ENCODE measurements at regions not wholly inside any gene's neighbourhood (a gene's known extent, or its start where the extent isn't known, plus 50 kb on each side); places are given as distances from the start of the nearest gene placed in this dataset.

DNA sequence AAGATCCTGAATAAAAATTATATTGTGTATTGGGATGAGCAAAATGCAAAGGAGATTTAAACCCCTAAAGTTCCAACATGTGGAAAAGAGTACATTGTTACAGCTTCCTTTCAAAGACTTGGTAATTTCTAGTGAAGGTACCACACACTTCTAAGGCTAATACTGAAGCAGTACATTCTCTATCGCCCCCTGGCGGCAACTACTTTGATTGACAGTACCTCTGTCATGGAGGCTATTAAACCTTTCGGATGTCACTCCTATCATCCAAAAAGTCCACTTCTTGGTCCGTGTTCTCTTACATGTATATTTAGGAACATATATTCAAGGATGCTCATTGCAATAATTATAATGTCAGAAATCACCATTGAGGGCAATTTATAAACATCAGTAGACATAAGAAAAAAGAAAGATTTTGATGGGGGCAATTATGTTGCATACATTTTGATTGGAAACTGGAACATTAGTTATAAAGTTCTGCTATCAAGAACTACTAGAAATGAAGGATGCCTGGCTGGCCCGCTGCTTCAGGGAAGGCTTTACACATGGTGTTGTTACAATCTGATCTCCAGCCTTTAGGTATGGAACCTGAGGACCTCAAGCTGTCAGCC is 601.6 kb downstream of the CPS1 start:
- WGBS: 9% methylated on average over 5 of the region's 5 CpGs
- H3K36me3 ChIP-seq (ENCODE audit: control insufficient read depth in 4 of 4, insufficient read depth in 3 of 4, low read depth in 1 of 4, low read length in 3 of 4): no peaks in the 10 kb centered on the region
- no peaks in the 10 kb centered on the region for H3K9me3 ChIP-seq (ENCODE audit: control insufficient read depth in 4 of 4, low read length in 3 of 4)
- H3K9ac ChIP-seq (ENCODE audit: low read depth in 1 of 2, low read length in 2 of 2): no peak overlapping the region
- no peaks in the 10 kb centered on the region for H3K4me1 ChIP-seq (ENCODE audit: control insufficient read depth in 4 of 4, insufficient read depth in 4 of 4, low read length in 3 of 4)
- no peak overlapping the region for H3K4me3 ChIP-seq (ENCODE audit: low read depth in 1 of 3, low read length in 3 of 3)
- peak; percentile 85 to 90 for TF ChIP-seq RAD21 (IDR thresholded peaks at IDR 0.05)
- no peak for TF ChIP-seq HNF4A (conservative IDR thresholded peaks at IDR 0.05)
- TF ChIP-seq, protein P1, sequence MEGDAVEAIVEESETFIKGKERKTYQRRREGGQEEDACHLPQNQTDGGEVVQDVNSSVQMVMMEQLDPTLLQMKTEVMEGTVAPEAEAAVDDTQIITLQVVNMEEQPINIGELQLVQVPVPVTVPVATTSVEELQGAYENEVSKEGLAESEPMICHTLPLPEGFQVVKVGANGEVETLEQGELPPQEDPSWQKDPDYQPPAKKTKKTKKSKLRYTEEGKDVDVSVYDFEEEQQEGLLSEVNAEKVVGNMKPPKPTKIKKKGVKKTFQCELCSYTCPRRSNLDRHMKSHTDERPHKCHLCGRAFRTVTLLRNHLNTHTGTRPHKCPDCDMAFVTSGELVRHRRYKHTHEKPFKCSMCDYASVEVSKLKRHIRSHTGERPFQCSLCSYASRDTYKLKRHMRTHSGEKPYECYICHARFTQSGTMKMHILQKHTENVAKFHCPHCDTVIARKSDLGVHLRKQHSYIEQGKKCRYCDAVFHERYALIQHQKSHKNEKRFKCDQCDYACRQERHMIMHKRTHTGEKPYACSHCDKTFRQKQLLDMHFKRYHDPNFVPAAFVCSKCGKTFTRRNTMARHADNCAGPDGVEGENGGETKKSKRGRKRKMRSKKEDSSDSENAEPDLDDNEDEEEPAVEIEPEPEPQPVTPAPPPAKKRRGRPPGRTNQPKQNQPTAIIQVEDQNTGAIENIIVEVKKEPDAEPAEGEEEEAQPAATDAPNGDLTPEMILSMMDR (IDR thresholded peaks at IDR 0.05; ENCODE audit: low read depth, low read length, missing input control): peak; percentile 86
- TF ChIP-seq HNF4G (IDR thresholded peaks at IDR 0.05): no peak
- no peak for TF ChIP-seq FOXA2 (IDR thresholded peaks at IDR 0.05)
- TF ChIP-seq, protein P2, sequence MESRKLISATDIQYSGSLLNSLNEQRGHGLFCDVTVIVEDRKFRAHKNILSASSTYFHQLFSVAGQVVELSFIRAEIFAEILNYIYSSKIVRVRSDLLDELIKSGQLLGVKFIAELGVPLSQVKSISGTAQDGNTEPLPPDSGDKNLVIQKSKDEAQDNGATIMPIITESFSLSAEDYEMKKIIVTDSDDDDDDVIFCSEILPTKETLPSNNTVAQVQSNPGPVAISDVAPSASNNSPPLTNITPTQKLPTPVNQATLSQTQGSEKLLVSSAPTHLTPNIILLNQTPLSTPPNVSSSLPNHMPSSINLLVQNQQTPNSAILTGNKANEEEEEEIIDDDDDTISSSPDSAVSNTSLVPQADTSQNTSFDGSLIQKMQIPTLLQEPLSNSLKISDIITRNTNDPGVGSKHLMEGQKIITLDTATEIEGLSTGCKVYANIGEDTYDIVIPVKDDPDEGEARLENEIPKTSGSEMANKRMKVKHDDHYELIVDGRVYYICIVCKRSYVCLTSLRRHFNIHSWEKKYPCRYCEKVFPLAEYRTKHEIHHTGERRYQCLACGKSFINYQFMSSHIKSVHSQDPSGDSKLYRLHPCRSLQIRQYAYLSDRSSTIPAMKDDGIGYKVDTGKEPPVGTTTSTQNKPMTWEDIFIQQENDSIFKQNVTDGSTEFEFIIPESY (IDR thresholded peaks at IDR 0.05): no peak
- no peak for TF ChIP-seq NR2F2 (IDR thresholded peaks at IDR 0.05)
- TF ChIP-seq FOXA1 (IDR thresholded peaks at IDR 0.05): no peak
- TF ChIP-seq, protein P3, sequence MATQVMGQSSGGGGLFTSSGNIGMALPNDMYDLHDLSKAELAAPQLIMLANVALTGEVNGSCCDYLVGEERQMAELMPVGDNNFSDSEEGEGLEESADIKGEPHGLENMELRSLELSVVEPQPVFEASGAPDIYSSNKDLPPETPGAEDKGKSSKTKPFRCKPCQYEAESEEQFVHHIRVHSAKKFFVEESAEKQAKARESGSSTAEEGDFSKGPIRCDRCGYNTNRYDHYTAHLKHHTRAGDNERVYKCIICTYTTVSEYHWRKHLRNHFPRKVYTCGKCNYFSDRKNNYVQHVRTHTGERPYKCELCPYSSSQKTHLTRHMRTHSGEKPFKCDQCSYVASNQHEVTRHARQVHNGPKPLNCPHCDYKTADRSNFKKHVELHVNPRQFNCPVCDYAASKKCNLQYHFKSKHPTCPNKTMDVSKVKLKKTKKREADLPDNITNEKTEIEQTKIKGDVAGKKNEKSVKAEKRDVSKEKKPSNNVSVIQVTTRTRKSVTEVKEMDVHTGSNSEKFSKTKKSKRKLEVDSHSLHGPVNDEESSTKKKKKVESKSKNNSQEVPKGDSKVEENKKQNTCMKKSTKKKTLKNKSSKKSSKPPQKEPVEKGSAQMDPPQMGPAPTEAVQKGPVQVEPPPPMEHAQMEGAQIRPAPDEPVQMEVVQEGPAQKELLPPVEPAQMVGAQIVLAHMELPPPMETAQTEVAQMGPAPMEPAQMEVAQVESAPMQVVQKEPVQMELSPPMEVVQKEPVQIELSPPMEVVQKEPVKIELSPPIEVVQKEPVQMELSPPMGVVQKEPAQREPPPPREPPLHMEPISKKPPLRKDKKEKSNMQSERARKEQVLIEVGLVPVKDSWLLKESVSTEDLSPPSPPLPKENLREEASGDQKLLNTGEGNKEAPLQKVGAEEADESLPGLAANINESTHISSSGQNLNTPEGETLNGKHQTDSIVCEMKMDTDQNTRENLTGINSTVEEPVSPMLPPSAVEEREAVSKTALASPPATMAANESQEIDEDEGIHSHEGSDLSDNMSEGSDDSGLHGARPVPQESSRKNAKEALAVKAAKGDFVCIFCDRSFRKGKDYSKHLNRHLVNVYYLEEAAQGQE (IDR thresholded peaks at IDR 0.05): no peak
- TF ChIP-seq EGR1 (IDR thresholded peaks at IDR 0.05; ENCODE audit: low read depth in 2 of 2): no peak
- H3K27ac ChIP-seq (ENCODE audit: low read depth in 1 of 2, low read length in 2 of 2): no peak overlapping the region
- peak; percentile 73 for DNase-seq (ENCODE audit: low spot score)
- no peaks in the 10 kb centered on the region for H3K27me3 ChIP-seq (ENCODE audit: control insufficient read depth in 4 of 4, insufficient read depth in 4 of 4, low read length in 3 of 4)

DNA sequence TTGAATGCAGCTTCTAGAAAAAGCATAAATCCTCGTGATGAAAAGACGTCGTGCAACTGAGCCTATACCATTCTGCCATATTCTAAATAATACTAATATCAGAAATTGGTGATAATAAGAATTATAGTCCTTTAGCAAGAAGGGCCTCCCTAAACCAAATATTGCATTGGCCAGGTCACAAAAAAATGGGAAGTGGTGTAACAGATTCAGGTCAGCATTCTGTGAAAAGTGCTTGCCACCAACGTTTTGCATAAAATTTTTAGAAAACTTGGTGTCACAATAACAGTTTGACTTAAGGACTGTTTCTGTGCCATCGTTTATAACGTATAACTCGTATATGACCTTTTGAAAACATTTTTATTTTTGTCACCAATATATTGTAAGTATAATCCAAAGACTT is 603.6 kb downstream of the CPS1 start:
- H3K9me3 ChIP-seq (ENCODE audit: control insufficient read depth in 4 of 4, low read length in 3 of 4): no peaks in the 10 kb centered on the region
- no peaks in the 10 kb centered on the region for H3K36me3 ChIP-seq (ENCODE audit: control insufficient read depth in 4 of 4, insufficient read depth in 3 of 4, low read depth in 1 of 4, low read length in 3 of 4)
- H3K4me1 ChIP-seq (ENCODE audit: control insufficient read depth in 4 of 4, insufficient read depth in 4 of 4, low read length in 3 of 4): no peaks in the 10 kb centered on the region
- DNase-seq (ENCODE audit: low spot score): no peak
- H3K27ac ChIP-seq (ENCODE audit: low read depth in 1 of 2, low read length in 2 of 2): no peak overlapping the region
- H3K27me3 ChIP-seq (ENCODE audit: control insufficient read depth in 4 of 4, insufficient read depth in 4 of 4, low read length in 3 of 4): no peaks in the 10 kb centered on the region
- TF ChIP-seq JUND (IDR thresholded peaks at IDR 0.05) (no peak), YY1 (IDR thresholded peaks at IDR 0.05) (no peak), RAD21 (IDR thresholded peaks at IDR 0.05) (no peak), HNF4G (IDR thresholded peaks at IDR 0.05) (no peak), FOXA1 (IDR thresholded peaks at IDR 0.05) (no peak), SP1 (IDR thresholded peaks at IDR 0.05) (no peak), TAF1 (conservative IDR thresholded peaks at IDR 0.05) (no peak), EGR1 (IDR thresholded peaks at IDR 0.05; ENCODE audit: low read depth in 2 of 2) (no peak)
- TF ChIP-seq, protein P3 (IDR thresholded peaks at IDR 0.05): no peak
- TF ChIP-seq, protein P4, sequence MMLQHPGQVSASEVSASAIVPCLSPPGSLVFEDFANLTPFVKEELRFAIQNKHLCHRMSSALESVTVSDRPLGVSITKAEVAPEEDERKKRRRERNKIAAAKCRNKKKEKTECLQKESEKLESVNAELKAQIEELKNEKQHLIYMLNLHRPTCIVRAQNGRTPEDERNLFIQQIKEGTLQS (IDR thresholded peaks at IDR 0.05): no peak
- TF ChIP-seq, protein P2 (IDR thresholded peaks at IDR 0.05): no peak
- no peak overlapping the region for H3K4me3 ChIP-seq (ENCODE audit: low read depth in 1 of 3, low read length in 3 of 3)
- whole genome bisulfite sequencing: 80% methylated on average over 7 of the region's 7 CpGs
- H3K9ac ChIP-seq (ENCODE audit: low read depth in 1 of 2, low read length in 2 of 2): no peak overlapping the region

Data from liver (tissue), 8 donors.